BE2C (cell line): ENCODE measurements at regions not wholly inside any gene's neighbourhood (a gene's known extent, or its start where the extent isn't known, plus 50 kb on each side); places are given as distances from the start of the nearest gene placed in this dataset.
A peak's percentile ranks its signal among the peaks of the same experiment; 100 is the strongest.
"Not testable (repeated sequence)": the region's sequence is repeated elsewhere in the genome, so short reads cannot be mapped to it uniquely, and the experiment has no call there.

Source experiments
- DNase-seq: peaks from one replicate; pipeline ENCODE4 v3.0.0-alpha.2; 2020
- H3K27me3 ChIP-seq: fragments of 250-450 bp; sonication (Bioruptor Pico); 2 replicates; pipeline ENCODE4 v1.5.1; 2020; ENCODE audit warnings: mild to moderate bottlenecking
- H3K36me3 ChIP-seq: fragments of 250-450 bp; sonication (Bioruptor Pico); 2 replicates; pipeline ENCODE4 v1.5.1; 2020; ENCODE audit warnings: mild to moderate bottlenecking
- H3K4me1 ChIP-seq: fragments of 250-450 bp; sonication (Bioruptor Pico); 2 replicates; pipeline ENCODE4 v1.5.1; 2020
- H3K4me3 ChIP-seq: 2 replicates; pipeline ENCODE4 v1.5.1; 2011; ENCODE audit warnings: low read depth, low read length
- H3K9me3 ChIP-seq: fragments of 250-450 bp; sonication (Bioruptor Pico); 2 replicates; pipeline ENCODE4 v1.5.1; 2020
- TF ChIP-seq, protein P1 (sequence below): IDR thresholded peaks from 2 replicates; pipeline ENCODE4 v1.5.1; 2012; ENCODE audit warnings: mild to moderate bottlenecking, low read depth, low read length

DNA sequence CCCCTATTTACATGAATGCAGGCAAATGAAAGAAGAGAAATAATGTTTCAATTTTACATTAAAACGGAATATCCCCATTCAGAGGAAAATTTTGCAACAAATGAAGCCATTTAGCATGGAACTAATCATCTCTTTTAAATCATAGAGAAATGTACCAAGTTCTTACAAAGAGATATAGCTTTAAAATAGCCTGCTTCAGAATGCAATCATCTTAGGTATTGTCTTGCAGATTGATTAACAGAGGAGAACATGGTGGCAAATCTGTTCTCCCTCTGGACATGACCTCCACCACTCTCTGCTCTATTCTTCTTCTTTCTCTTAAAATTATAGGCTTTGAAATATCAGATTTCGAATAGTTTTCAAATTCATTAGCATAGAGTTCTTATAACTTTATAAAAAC lies 155.7 kb upstream of the DTNBP1 start:
- no peaks in the 10 kb centered on the region; the same call in 1 of the 2 replicates for H3K4me1 ChIP-seq

DNA sequence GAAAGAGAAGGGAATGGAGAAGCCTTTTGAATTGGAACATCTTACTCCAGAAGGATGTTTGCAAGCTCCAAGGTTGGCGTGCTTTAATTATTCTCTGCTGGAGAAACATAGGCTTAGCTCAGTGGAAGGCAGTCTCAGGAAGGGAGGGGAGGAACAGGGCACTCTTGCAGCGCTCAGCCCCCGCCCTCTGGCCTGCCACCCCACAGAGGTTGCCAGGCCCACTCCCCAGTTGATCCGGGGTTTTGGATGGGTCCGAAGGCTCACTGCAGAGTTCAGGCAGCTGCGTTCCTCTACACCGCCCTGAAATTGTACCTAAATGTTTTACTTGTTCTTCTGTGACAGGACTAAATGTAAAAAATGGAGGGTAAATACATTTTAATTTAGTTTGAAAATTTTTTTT lies 155.2 kb upstream of the DTNBP1 start:
- no peak for DNase-seq
- H3K9me3 ChIP-seq, result no peaks in the 10 kb centered on the region
- H3K27me3 ChIP-seq, result no peaks in the 10 kb centered on the region
- no peak overlapping the region for H3K4me3 ChIP-seq
- TF ChIP-seq, protein P1, sequence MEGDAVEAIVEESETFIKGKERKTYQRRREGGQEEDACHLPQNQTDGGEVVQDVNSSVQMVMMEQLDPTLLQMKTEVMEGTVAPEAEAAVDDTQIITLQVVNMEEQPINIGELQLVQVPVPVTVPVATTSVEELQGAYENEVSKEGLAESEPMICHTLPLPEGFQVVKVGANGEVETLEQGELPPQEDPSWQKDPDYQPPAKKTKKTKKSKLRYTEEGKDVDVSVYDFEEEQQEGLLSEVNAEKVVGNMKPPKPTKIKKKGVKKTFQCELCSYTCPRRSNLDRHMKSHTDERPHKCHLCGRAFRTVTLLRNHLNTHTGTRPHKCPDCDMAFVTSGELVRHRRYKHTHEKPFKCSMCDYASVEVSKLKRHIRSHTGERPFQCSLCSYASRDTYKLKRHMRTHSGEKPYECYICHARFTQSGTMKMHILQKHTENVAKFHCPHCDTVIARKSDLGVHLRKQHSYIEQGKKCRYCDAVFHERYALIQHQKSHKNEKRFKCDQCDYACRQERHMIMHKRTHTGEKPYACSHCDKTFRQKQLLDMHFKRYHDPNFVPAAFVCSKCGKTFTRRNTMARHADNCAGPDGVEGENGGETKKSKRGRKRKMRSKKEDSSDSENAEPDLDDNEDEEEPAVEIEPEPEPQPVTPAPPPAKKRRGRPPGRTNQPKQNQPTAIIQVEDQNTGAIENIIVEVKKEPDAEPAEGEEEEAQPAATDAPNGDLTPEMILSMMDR, result no peak
- H3K4me1 ChIP-seq, result no peaks in the 10 kb centered on the region; the same call in 1 of the 2 replicates
- no peaks in the 10 kb centered on the region for H3K36me3 ChIP-seq

More for the DNA sequence above, 155.7 kb upstream of the DTNBP1 start:
- Histone ChIP-seq H3K27me3 (no peaks in the 10 kb centered on the region), H3K9me3 (no peaks in the 10 kb centered on the region), H3K36me3 (no peaks in the 10 kb centered on the region), H3K4me3 (no peak overlapping the region)
- DNase-seq, result no peak
- TF ChIP-seq, protein P1, result no peak

DNA sequence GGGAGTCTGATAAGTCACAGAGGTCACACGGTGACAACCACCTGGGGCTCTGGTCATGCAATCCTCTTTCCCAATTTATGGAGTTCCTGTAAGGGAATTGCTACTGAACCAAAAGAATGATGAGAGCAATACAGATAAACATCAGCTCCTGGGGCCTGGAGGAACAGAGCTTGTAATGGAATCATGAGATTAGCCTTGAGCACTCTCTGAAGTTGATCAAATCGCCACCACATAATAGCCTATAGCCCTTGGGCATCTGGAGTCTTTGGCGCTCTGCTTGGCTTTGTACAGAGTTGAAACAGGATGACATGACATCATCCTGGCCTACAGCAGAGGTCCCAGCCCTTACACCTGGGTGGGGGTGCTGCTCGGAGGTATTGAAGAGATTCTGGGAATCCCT lies 154.3 kb upstream of the DTNBP1 start:
- no peaks in the 10 kb centered on the region for H3K36me3 ChIP-seq
- TF ChIP-seq, protein P1, result no peak
- H3K4me1 ChIP-seq, result no peaks in the 10 kb centered on the region; the same call in 1 of the 2 replicates
- no peak overlapping the region for H3K4me3 ChIP-seq
- DNase-seq, result peak; percentile 37
- H3K27me3 ChIP-seq, result no peaks in the 10 kb centered on the region
- no peaks in the 10 kb centered on the region for H3K9me3 ChIP-seq

DNA sequence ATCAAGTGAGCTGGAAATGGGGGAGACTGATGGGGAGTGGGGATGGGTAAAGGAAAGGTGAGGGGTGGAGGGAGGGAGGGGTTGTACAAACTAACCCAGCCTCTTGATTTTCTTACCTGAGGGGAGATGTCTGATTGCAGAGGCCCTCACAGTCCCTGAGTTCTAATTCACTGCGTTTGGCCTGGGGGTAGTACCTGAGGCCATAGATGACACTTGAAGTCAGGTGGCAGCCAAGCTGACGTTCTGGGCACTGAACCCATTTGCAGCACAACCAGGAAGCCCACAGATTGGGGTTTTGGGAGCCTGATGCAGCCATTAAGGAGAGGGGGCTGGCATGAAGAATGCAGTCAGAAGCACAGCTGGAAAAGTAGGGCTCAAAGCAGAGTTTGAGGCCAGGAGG lies 153.8 kb upstream of the DTNBP1 start:
- TF ChIP-seq, protein P1, result no peak
- no peaks in the 10 kb centered on the region for H3K36me3 ChIP-seq
- DNase-seq, result no peak
- H3K9me3 ChIP-seq, result no peaks in the 10 kb centered on the region
- no peak overlapping the region for H3K4me3 ChIP-seq
- H3K27me3 ChIP-seq, result no peaks in the 10 kb centered on the region
- H3K4me1 ChIP-seq, result no peaks in the 10 kb centered on the region; the same call in 1 of the 2 replicates

DNA sequence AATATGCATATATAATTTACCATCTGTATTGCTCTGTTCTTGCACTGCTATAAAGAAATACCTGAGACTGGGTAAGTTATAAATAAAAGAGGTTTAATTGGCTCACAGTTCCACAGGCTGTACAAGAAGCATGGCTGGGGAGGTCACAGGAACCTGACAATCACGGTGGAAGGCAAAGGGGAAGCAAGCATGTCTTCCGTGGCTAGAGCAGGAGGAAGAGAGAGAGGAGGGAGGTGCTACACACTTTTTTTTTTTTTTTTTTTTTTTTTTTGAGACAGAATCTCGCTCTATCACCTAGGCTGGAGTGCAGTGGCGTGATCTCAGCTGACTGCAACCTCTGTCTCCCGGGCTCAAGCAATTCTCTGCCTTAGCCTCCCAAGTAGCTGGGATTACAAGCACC lies 150.9 kb upstream of the DTNBP1 start:
- H3K9me3 ChIP-seq, H3K4me1 ChIP-seq, H3K27me3 ChIP-seq, H3K36me3 ChIP-seq, DNase-seq, H3K4me3 ChIP-seq: not testable (repeated sequence)

DNA sequence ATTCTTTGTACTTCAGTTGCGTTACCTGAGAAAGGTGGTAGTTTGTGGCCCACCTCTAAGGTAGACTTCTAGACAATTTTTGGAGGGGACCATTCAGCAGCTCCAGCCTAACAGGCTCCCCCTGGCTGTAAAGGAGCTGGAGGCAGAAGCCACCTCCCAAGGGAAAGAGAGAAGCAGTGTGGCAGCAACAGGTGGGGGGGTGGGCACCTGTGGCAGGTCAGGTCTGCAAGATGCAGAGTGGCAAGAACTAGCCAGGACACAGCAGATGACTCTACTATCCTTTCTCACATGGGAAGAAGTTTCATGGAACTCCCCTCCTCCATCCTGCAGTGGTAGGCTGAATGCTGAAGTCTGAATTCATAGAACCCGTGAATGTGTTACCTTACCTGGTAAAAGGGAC lies 148.3 kb upstream of the DTNBP1 start:
- Histone ChIP-seq H3K9me3 (no peaks in the 10 kb centered on the region), H3K36me3 (no peaks in the 10 kb centered on the region), H3K4me3 (no peak overlapping the region), H3K27me3 (no peaks in the 10 kb centered on the region), H3K4me1 (no peaks in the 10 kb centered on the region)
- no peak for DNase-seq
- TF ChIP-seq, protein P1, result no peak

DNA sequence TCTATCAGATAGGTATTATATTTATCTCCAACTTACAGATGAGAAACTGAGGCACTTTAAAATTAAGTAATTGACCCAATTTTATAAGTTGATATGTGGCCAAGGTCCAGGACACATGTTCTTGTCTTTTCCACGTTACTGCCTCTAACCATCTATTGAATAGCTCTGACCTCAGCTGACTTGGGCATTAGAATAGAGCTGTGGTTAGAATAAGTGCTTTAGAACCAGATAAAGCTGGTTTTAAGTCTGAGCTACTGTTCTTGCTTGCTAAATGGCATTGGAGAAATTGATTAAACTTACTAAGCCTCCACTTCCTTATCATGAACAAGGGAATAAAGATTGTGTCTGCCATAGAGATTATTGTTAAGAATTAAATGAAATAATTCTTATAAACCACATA lies 147.8 kb upstream of the DTNBP1 start:
- H3K36me3 ChIP-seq, result no peaks in the 10 kb centered on the region

More for the DNA sequence above, 147.8 kb upstream of the DTNBP1 start:
- no peak for DNase-seq
- H3K9me3 ChIP-seq, result no peaks in the 10 kb centered on the region
- no peaks in the 10 kb centered on the region for H3K27me3 ChIP-seq
- H3K4me1 ChIP-seq, result no peaks in the 10 kb centered on the region
- no peak overlapping the region for H3K4me3 ChIP-seq
- TF ChIP-seq, protein P1, result no peak
